ENCODE measurements at regions not wholly inside any gene's neighbourhood (a gene's known extent, or its start where the extent isn't known, plus 50 kb on each side); places are given as distances from the start of the nearest gene placed in this dataset.

DNA sequence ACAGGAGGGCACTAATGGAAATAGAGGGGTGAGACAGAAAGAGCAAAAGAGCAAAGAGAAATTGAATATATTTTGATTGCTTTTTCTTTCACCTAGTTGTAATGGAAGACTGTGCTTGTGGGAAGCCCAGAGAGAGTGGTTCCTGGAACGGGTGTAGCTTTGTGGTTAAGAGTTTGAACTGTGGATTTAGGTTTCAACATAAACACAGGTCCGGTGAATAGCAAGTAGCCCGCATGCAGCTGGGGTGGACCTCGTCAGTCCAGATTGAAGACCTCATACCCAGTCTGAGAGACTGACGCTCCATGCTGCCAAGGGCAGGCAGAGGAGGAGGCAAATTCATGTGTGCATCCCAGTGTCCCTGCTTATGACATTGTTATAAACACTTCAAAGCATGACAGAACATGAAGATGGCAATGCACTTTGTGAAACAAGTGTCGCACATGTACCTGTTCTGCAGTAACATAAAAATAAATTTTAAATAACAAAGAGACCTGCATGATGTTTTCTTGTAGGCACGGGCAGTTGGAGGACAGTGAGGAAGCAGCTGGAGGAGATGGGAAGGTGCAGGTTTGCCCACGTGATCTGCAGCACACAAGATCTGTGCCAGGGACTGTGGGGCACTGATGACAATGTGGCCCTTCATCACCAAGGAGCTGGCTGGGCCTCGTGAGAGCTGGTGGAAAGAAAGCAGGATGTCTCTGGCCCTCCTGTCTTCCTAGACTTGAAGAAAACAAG lies 220.5 kb upstream of the SSTR4 start:
- TF ChIP-seq POLR2A (IDR thresholded peaks at IDR 0.05; ENCODE audit: low read depth) (no peak), POLR2AphosphoS5 (IDR thresholded peaks at IDR 0.05) (no peak)
- TF ChIP-seq, protein P1, sequence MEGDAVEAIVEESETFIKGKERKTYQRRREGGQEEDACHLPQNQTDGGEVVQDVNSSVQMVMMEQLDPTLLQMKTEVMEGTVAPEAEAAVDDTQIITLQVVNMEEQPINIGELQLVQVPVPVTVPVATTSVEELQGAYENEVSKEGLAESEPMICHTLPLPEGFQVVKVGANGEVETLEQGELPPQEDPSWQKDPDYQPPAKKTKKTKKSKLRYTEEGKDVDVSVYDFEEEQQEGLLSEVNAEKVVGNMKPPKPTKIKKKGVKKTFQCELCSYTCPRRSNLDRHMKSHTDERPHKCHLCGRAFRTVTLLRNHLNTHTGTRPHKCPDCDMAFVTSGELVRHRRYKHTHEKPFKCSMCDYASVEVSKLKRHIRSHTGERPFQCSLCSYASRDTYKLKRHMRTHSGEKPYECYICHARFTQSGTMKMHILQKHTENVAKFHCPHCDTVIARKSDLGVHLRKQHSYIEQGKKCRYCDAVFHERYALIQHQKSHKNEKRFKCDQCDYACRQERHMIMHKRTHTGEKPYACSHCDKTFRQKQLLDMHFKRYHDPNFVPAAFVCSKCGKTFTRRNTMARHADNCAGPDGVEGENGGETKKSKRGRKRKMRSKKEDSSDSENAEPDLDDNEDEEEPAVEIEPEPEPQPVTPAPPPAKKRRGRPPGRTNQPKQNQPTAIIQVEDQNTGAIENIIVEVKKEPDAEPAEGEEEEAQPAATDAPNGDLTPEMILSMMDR (IDR thresholded peaks at IDR 0.05), result no peak
